ENCODE measurements at regions not wholly inside any gene's neighbourhood (a gene's known extent, or its start where the extent isn't known, plus 50 kb on each side); places are given as distances from the start of the nearest gene placed in this dataset.

DNA sequence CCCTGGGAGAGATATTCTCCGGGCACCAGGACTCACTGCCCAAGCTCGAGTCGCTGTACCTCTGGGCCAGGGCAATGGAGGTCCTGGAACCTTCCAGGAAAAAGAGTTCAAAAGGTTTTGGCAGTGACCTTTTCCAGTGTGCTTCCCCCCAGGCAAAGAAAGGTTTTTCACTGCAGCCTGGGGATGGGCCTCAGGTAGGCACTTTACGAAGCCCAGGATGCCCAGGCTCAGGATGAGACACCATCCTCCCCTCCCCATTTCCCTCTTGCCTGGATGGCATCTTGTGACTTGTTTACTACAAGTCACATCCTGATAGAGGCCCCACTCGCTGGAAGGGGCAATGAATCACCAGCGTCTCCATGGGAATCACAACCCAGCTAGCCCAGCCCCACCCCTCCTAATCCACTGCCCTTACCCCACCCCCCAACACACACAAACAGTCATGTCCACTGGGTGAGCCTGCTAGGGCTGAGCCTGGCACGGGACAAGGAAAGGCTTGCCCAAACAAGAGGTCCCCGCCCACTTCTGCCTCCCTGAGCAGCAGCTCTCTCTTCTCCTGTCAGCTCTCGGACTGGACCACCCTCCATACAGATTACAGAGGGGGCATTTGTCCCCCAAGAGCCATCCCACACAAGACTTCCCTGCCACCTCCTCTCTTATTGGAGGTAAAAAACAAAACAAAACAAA, 93.8 kb upstream of the SMNDC1 start:
- no peak for DNase-seq

DNA sequence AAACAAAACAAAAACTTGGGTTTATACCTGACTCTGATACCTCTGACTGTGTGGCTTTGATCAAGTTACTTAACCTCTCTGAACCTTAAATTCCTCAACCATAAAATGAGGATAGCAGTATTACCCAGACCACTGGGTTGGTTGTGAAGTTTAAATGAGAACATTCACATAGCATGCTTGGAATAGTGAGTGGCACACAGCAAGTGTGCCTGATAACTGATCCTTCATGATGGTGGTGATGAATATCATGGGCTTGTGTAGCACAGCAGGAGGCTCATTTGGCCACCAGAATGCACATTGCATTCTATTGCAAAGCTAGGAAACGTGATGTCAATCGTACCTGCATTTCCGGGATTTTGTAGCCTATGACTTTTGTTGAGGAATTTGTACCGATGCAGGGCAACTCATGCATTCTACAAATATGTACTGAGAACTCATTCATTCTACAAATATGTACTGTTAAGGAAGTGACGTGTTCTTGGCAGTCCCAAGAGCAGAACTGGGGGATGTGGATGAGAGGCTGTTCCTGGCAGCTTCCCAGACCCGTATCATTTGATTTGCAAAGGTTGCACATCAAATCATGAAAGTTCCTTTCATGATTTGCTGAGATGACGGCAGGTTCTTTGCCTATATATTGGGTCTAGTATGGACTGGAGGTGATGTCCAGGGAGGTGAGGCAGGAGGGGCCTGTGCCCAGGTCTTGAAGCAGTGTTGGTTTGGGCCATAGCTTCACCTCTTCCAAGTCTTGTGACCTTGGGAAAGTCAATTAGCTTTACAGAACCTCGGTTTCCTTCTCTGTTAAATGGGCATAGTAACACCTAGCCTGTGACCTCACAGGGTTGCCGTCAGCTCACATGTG, 94.6 kb upstream of the SMNDC1 start:
- DNase-seq, result no peak

DNA sequence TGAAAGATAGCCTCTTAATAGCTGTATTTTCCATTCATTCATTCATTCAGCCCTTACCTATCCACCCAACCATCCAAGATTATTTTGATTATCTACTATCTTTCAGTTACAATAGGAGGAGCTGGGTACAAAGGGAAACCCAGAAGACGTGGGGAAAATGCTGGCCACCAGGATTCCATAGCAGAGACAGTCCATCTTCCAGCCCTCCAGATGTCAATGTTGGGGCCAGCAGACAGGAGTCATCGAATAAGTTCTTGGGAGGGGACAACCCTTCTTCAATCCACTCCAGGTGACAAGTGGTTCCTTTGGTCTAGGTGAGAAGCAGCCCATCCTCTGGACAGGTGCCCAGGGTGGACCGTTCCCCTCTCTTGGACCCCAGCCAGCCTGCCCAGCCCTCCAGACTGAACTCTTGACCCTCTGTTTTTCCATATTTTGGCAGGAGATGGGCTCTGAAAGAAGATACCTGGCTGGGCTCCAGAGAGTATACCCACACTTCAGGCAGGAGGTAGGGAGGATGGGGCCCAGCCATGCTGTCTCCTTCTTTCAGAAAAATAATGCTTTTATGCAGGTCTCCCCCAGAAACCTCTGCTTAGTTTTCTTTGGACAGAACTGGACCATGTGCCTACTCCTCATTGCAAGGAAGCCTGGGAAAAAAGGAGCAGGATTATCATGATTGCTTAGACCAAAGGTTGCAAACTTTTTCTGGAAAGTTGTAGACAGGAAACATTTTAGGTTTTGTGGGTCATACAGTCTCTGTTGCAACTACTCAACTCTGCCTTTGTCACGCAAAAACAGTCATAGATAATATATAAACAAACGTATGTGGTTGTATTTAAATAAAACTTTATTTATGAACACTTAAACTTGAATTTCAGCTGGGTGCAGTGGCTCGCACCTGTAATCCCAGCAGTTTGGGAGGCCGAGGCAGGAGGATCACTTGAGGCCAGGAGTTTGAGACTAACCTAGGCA, 95.5 kb upstream of the SMNDC1 start:
- DNase-seq, result no peak

DNA sequence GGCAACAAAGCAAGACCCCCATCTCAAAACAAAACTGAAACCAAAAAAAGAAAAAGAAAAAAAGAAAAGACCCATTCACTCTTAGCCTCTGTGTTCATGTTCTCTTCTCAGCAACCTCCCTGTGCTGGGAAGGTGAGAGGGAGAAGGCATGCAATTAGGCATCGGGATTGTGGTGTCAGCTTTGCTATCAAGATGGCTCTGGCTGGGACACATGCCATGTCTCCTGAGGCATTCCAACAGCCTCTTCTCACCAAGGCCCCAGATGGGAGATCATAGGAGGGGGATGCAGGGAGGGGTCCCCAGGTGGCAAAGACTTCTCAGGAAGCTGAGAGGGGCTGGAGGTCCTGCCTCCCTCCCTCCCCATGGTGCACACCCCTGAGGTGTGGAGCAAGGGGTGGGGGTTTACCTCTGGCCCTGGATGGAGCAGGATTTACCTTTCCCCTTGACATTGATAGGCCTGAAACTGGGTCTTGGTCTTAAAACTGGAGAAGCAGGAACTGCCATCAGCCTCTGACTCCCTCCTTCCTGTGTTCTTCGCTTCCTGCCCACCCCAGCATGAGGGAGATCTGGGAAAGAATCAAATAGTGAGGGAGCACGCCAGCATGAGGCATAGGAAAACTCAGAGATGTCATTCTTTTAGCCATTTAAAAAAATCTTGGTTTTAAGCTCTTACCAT, 96.2 kb upstream of the DUSP5 start:
- no peak for DNase-seq

DNA sequence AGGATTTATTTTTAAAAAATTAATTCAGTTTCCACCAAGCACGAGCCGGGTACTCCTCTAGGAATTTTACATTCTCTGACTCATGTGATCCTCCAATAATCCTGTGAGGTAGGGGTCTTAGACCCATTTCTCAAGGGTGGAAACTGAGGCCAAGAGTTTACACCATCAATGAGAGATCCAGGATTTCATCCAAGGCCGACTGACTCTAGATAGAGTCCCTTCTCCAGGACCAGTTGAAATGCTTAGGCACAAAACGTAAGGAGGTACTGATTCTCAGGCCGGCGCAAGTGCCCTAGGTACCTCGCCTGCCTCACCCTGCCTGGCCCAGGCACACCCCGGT, 95.7 kb upstream of the DUSP5 start:
- no peak for DNase-seq

DNA sequence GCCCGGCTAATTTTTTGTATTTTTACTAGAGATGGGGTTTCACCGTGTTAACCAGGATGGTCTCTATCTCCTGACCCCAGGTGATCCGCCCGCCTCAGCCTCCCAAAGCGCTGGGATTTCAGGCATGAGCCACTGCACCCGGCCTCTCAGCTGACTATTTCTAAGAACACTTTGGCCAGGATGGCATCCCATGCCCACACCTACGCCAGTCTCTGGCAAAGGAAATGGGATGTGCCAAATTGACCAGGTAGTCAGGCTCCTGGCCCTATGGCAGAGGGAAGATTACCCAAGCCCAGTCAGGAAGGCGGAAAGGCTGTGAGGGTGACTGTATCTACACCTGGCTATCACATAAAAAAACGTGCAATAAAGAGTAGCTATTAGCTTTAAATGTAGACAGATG, 94.1 kb upstream of the DUSP5 start:
- DNase-seq, result no peak

DNA sequence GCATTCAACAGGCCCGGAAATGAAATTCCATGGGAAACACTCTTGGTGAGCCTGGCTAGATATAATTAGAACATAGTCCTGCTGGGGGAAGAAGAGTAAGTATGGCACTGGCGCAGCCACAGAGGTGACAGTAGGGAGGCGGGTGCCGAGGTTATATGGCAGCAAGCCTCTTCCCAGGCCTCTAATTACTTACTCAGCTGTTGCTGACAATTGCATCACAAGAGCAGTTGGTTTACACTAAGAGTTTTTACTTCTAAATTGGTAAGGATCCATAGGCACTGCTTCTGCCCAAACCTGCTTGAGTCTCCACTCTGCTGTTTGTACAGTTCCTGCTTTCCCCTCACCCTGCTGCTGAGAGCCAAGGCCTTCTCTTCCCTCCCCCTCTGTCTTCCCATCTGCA, 93.3 kb upstream of the DUSP5 start:
- no peak for DNase-seq

DNA sequence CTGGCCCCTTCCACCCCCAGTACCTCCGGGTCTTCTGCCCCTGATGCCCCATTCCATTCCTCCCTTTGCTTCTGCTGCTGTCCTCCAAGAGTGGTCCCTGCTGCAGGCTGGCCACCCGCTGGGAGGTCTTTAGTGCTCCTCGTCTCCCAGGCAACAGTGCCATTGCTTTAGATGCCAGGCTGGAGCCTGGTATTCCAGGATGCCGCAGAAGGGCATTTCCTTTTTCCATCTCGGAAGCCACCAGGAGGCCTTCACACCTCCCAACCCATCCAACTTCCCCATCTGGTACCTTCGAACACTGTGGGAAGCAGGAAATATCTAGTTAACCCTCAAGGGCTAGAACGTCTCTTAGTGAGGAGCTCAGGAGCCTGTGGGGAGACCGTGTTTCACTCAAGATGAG, 92.9 kb upstream of the DUSP5 start:
- DNase-seq, result no peak

DNA sequence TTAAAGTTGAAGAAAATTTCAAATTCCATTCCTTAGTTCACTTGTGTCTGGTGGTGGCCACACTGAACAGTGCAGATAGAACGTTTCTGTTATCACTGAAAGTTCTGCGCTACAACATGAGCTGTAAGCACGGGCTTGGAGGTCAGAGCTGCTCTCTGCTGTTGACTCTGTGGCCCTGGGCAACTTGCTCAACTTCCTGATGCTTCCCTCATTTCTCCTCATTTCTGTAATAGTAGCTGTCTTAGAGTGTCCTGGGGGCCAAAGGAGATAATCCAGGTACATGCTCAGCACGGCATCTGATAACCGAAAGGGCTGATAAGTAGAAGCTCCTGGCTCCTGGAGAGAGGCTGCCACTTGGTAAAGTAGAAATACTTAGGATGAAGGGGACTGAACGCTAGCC, 92.3 kb upstream of the DUSP5 start:
- no peak for DNase-seq

DNA sequence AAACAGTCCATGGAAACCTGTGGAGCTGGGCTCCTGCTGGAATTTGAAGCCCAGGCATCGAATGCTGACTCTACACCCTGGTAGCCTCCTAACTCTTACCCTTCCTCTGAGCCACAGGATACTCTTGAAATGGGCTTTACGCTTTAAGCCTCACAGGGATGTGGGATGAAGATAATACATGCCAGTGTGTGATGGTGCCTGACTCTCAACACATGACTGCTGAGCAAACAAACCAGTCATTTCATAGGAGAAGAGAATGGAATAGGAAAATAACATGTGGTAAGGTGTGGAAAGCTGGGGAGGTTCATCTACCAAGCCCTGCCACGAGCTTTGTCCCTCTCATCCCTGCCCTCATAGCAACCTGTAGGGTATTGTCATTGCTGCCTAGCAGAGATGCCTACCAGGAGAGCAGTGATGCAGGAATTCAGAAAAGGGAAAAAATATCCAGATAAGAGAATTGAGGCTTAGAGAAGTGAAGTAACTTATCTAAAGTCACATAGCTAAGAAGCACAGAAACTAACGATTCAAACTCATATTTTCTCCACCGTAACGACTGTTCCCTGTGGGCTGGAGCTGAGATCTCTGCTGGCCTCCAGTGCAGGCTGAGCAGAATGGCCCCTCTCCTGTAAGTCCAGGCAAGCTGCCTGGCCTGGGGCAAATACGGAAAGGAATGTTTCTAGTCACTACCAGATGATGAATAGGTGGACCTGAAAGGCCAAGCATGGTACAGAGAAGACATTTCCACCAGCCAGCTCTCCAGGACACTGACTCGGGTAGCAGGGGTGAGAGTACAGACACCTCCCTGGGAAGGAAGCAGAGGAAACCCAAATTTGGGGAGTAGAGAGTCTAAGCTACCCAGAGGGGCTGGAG, 90.2 kb upstream of the DUSP5 start:
- DNase-seq, result no peak

DNA sequence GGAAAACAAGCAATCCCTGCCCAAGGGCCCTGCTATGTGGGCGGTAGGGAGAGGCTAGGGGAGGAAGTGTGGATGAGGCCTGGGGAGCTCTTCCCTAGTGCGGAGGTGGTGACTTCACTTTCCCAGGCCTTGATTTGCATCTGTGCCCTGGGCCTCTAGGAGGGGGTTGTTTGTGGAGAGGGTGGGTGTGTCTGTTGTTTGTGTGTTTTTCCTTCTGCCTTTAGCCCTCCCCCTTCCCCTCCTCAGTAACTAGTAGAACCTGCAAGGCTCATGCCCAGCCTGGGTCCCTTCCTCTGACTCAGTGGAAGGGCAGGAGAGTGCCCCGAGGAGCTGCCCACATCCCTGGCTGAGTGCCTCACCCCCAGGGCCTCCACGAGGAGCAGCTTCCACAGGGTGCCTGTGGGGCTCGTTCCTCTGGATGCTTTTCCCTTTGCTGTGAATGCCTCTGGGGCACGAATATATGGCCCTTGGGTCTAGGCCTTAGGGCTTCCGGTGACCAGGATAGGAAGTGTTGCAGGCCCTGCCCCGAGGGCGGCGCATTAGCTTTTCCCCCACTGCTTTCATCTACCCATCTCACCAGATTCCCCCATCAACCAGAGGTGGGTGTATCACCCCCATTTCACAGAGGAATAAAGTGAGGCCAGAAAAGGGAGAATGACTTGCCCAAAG, 89.4 kb upstream of the DUSP5 start:
- no peak for DNase-seq

DNA sequence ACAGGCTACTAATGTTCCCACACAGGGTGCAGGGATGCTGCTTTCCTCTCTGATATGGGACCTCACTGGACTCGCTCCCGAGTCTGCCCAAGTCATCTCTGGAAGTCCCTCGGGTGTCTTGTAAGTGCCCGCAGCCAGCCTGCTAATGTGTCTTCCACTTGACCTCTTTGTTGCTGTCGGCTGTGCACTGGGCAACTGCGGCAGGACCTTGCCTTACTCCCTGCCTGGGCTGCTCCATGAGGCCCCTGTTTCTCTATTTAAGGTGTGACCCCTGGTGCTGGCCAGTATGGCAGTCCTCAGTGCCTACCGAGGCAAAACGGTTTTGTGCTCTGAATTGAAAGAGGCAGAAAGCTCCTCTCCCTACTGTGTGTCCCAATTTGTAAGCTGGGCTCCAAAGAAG, 88.8 kb upstream of the DUSP5 start:
- no peak for DNase-seq

DNA sequence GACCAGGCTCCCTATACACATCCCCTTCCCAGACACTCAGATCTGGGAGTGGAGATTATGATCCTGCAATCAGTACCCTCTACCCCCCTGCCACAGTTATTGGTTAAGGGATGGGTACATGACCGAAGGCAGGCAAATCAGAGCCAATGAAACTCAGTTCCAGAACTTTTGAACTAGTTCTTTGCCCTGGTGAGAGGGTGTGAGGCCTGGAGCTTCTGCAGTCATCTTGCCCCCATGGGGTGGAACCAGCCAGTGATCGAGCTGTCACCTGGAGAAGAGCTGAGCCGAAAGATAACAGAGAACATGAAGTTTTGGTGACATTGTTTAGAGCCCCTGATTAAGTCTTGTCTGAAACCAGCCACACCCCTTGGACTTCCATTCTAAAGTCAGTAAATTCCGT, 88.2 kb upstream of the DUSP5 start:
- no peak for DNase-seq

DNA sequence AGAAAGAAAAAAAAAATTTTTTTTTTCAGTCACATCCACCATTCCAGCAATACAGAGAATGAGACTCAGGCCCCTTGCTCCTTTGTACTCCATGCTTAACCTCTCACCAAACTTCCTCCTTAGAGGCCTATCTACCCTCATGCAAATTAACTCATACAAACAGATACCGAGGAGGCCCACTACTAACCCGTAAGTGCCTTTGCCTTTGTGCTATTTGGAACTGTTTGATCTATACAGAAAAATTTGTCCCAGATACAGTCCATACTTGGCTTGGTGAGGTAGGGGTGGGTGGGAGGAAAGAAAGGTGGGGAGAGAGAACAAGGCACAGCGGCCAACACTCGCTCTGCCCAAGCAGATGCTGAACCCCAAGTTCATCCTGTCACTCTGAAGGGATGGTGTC, 87.8 kb upstream of the DUSP5 start:
- no peak for DNase-seq

DNA sequence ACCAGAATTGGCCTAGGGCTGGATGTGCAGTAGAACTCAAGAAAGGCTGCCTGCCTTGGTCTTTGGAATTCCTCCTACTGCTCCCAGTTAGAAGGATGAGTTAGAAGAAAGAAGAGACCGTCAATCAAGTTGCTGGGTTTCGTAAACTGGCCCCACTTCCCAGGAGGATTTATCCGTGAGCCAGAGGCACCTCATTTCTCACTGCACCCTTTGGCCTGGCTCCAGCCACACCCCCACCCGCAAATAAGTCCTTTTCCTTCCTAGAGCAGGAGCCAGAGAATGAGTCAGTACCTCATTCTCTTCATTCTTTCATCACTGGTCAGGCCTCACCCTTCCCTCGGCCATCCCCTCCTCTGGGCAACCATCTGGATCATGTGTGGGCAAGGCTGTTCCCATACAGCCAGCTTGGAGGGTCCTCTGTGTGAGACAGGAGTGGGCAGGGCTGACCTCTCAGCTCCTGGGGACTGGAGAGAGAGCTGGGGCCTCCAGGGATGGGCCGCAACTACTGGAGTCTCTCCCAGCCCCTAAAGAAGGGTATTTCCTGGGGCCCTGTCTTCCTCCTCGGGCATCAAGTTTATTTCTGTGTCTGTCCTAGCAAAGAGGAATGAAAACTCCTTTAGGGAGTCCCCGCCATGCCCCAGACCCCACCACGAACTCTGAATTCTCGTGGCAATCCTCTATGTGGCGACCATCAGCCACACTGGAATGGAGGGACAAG, 87.2 kb upstream of the DUSP5 start:
- no peak for DNase-seq

DNA sequence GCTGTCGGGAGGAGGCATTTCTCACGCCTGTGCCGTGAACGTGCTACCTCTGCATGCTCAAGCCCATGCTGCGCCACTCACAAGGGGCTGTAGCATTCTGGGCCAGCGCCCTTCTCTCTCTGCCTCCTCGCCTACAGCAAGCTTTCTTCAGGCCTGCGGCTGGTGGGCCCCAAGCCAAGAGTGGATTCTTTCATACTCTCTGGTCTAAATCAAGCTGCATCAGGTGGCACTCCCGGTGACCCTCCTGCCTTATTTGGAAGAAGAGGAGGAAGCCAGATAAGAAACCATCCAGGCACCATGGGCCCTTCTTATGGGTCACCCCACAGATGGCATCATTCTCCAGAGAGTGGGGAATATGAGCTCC, 86.7 kb upstream of the DUSP5 start:
- no peak for DNase-seq

DNA sequence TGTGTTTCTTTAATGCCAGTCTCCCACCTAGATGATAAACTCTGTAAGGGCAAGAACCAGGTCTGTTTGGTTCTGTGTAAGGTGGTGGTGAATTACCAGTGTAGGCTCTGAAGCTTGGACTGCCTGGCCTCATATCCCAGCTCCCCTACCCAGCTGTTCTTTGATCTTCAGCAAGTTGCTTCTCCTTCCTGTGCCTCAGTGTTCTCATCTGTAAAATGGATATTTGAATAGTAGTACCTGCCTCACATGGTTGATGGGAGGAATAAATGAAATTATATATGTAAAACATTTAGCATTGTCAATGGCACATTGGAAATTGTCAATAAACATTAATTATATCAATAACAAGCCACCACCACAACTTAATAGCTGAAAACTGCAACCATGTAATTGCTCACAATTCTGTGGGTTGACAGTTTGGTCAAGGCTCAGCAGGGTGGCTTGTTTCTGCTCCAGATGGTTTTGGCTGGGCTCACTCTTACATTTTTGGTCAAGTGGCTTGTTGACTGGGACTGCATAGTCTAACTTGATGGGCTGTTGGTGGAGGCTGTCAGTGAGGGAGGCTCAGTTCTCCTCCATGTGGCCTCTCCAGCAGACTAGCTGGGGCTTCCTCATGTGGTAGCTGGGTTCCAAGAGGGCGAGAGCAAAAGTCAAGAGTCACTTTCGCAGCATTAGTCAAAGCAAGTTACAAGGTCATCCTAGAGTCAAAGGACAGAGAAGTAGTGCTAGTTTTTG, 84.5 kb upstream of the DUSP5 start:
- peak in 1 of 5 donors; percentile 34 for DNase-seq

DNA sequence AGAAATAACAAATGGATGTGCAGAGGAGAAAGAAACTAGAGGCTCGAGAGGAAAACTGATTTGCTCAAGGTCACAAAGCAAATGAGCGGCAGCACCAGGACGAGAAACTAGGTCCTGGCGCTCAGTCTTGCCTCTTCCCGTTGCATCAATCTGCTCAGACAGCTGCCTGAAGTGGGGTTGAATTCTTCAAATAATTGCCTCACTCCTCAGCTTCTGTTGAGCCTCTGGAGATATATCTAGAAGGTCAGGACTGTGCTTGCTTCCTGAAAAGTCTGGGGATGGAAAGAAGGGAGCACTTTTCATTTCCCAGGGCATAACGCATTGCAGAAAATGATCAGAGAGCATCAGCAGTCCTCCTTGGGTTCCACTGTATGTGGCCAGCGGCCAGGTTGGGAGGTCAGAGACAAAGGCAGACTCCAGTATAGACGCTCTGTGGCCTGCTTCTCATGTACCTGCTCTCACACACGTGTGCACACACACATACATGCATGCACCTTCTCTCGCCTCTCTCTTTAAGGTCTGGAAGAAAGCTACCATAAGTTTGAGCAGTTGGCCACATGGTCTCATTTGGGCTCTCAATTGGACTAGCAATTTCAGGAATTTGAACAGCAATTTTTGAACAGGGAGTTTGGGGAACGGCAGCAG, 83.7 kb upstream of the DUSP5 start:
- DNase-seq, result no peak

Measured in T-helper 1 cell (primary cell).